DND-41 (cell line): ENCODE measurements at regions not wholly inside any gene's neighbourhood (a gene's known extent, or its start where the extent isn't known, plus 50 kb on each side); places are given as distances from the start of the nearest gene placed in this dataset.

ENCODE experiments used
- ATAC-seq: fragments of 200-7000 bp; cut with Tn5 transposase; 3 replicates; pipeline ENCODE4 v1.9.1; 2021; ENCODE audit warnings: low read depth; ENCODE audit not compliant: insufficient read depth
- DNase-seq: peaks from one replicate; pipeline ENCODE4 v3.0.0-alpha.2; 2020
- H2AFZ ChIP-seq: 2 replicates; pipeline ENCODE4 v1.6.0; 2012; ENCODE audit warnings: low read depth, low read length
- H3K27ac ChIP-seq: 2 replicates; pipeline ENCODE4 v1.5.1; 2012; ENCODE audit warnings: low read length, inconsistent platforms
- H3K27me3 ChIP-seq: fragments of 200-600 bp; sonication (generic); 2 replicates; pipeline ENCODE4 v1.6.0; 2012; ENCODE audit warnings: low read length, mild to moderate bottlenecking, inconsistent platforms; ENCODE audit not compliant: insufficient read depth, poor library complexity
- H3K36me3 ChIP-seq: 2 replicates; pipeline ENCODE4 v1.5.1; 2012; ENCODE audit warnings: low read length, inconsistent platforms; ENCODE audit not compliant: insufficient read depth
- H3K4me1 ChIP-seq: 2 replicates; pipeline ENCODE4 v1.5.1; 2012; ENCODE audit warnings: mild to moderate bottlenecking, low read length; ENCODE audit not compliant: insufficient read depth
- H3K4me2 ChIP-seq: 2 replicates; pipeline ENCODE4 v1.6.0; 2012; ENCODE audit warnings: mild to moderate bottlenecking, moderate library complexity, low read length, inconsistent platforms; ENCODE audit not compliant: insufficient read depth
- H3K4me3 ChIP-seq, 2 experiments: fragments of 200-600 bp in 1 of 2; shearing (Covaris generic) in 1 of 2; 2 replicates each; pipeline ENCODE4 v1.5.1; 2012 to 2016; ENCODE audit warnings: inconsistent platforms in 2 of 2, low read length in 2 of 2, mild to moderate bottlenecking in 2 of 2, low read depth in 1 of 2, moderate library complexity in 1 of 2
- H3K79me2 ChIP-seq: 2 replicates; pipeline ENCODE4 v1.6.0; 2012; ENCODE audit warnings: low read length, inconsistent platforms; ENCODE audit not compliant: insufficient read depth
- H3K9ac ChIP-seq: 2 replicates; pipeline ENCODE4 v1.6.0; 2012; ENCODE audit warnings: low read depth, mild to moderate bottlenecking, inconsistent platforms, low read length, moderate library complexity
- H3K9me3 ChIP-seq: 2 replicates; pipeline ENCODE4 v1.5.1; 2012; ENCODE audit warnings: low read length, moderate library complexity, mild to moderate bottlenecking, inconsistent platforms; ENCODE audit not compliant: insufficient read depth, severe bottlenecking
- H4K20me1 ChIP-seq: 2 replicates; pipeline ENCODE4 v1.6.0; 2012; ENCODE audit warnings: low read length; ENCODE audit not compliant: insufficient read depth
- CTCF ChIP-seq: IDR thresholded peaks from 2 replicates; pipeline ENCODE4 v1.5.1; 2012; ENCODE audit warnings: borderline replicate concordance, low read length, moderate library complexity, mild to moderate bottlenecking; ENCODE audit not compliant: poor library complexity, severe bottlenecking; ENCODE audit errors: extremely low read depth
- EZH2 ChIP-seq: IDR thresholded peaks from 3 replicates; pipeline ENCODE4 v1.6.1; 2012; ENCODE audit warnings: borderline replicate concordance, low read depth, mild to moderate bottlenecking, moderate library complexity, low read length, inconsistent platforms; ENCODE audit not compliant: severe bottlenecking

GRCh38 chr22:48367731-48368130 lies 1459.9 kb downstream of the BRD1 start:
- no peaks in the 10 kb centered on the region for H4K20me1 ChIP-seq
- H3K27me3 ChIP-seq, result no peaks in the 10 kb centered on the region
- no peak overlapping the region for H3K4me3 ChIP-seq
- no peak overlapping the region for H3K4me2 ChIP-seq
- no peak overlapping the region for H2AFZ ChIP-seq
- no peak overlapping the region for H3K27ac ChIP-seq
- ATAC-seq (no peak), DNase-seq (no peak)
- H3K9ac ChIP-seq, result no peak overlapping the region
- H3K9me3 ChIP-seq, result no peaks in the 10 kb centered on the region
- H3K79me2 ChIP-seq, result no peaks in the 10 kb centered on the region
- H3K4me1 ChIP-seq, result no peaks in the 10 kb centered on the region
- no peak for TF ChIP-seq CTCF
- H3K36me3 ChIP-seq, result no peaks in the 10 kb centered on the region

GRCh38 chr22:48366591-48366990 lies 1461.1 kb downstream of the BRD1 start:
- H3K27ac ChIP-seq, result no peak overlapping the region
- no peak overlapping the region for H3K4me3 ChIP-seq
- no peak overlapping the region for H2AFZ ChIP-seq
- H3K79me2 ChIP-seq, result no peaks in the 10 kb centered on the region
- TF ChIP-seq CTCF (no peak), EZH2 (no peak)
- no peaks in the 10 kb centered on the region for H3K4me1 ChIP-seq
- no peak for ATAC-seq
- no peak overlapping the region for H3K9ac ChIP-seq
- no peaks in the 10 kb centered on the region for H3K36me3 ChIP-seq
- no peaks in the 10 kb centered on the region for H3K27me3 ChIP-seq
- H4K20me1 ChIP-seq, result no peaks in the 10 kb centered on the region
- H3K9me3 ChIP-seq, result no peaks in the 10 kb centered on the region
- DNase-seq, result no peak
- no peak overlapping the region for H3K4me2 ChIP-seq

GRCh38 chr22:48366056-48366455 lies 1461.6 kb downstream of the BRD1 start:
- no peaks in the 10 kb centered on the region for H3K4me1 ChIP-seq
- H3K79me2 ChIP-seq, result no peaks in the 10 kb centered on the region
- TF ChIP-seq EZH2, result no peak
- no peak for TF ChIP-seq CTCF
- H3K4me3 ChIP-seq, result no peak overlapping the region
- H3K27me3 ChIP-seq, result no peaks in the 10 kb centered on the region
- DNase-seq (no peak), ATAC-seq (no peak)
- H3K9ac ChIP-seq, result no peak overlapping the region
- no peak overlapping the region for H3K27ac ChIP-seq
- no peaks in the 10 kb centered on the region for H3K36me3 ChIP-seq
- no peak overlapping the region for H3K4me2 ChIP-seq
- no peak overlapping the region for H2AFZ ChIP-seq
- no peaks in the 10 kb centered on the region for H3K9me3 ChIP-seq
- H4K20me1 ChIP-seq, result no peaks in the 10 kb centered on the region

GRCh38 chr22:48365386-48365785 lies 1462.3 kb downstream of the BRD1 start:
- Histone ChIP-seq H2AFZ (no peak overlapping the region), H3K9ac (no peak overlapping the region), H3K27me3 (no peaks in the 10 kb centered on the region), H3K4me3 (no peak overlapping the region), H3K4me1 (no peaks in the 10 kb centered on the region), H3K79me2 (no peaks in the 10 kb centered on the region), H3K36me3 (no peaks in the 10 kb centered on the region), H3K27ac (no peak overlapping the region), H3K4me2 (no peak overlapping the region), H3K9me3 (no peaks in the 10 kb centered on the region), H4K20me1 (no peaks in the 10 kb centered on the region)
- ATAC-seq, result no peak
- no peak for TF ChIP-seq EZH2
- no peak for TF ChIP-seq CTCF
- DNase-seq, result no peak
